OCI-LY7 (cell line): ENCODE measurements at regions not wholly inside any gene's neighbourhood (a gene's known extent, or its start where the extent isn't known, plus 50 kb on each side); places are given as distances from the start of the nearest gene placed in this dataset.

Experiments used
- BruUV-seq: library from RNA; stranded (reverse); fragments of 400-500 nt; replicated peaks from 2 replicates; lab custom pipeline; 2021; lab: Mats Ljungman, UMichigan
- CTCF ChIA-PET: fragments of 300-600 bp; sonication (Branson Sonifier 250); formaldehyde crosslinking; loops from one replicate; lab custom pipeline; 2022; ENCODE audit warnings: antibody characterized with exemption; ENCODE audit not compliant: unreplicated experiment; lab: Charles Lee
- POLR2A ChIA-PET: fragments of 300-600 bp; sonication (Branson Sonifier 250); formaldehyde crosslinking; loops from one replicate; lab custom pipeline; 2022; ENCODE audit warnings: antibody characterized with exemption; lab: Charles Lee
- DNase-seq: peaks from one replicate; pipeline ENCODE4 v3.0.0-alpha.2; 2015; ENCODE audit warnings: low spot score
- H2AFZ ChIP-seq: fragments of 200-600 bp; sonication (generic), shearing (Covaris generic); 2 replicates; pipeline ENCODE4 v1.6.1; 2014; ENCODE audit warnings: mild to moderate bottlenecking, antibody characterized with exemption, low read length, moderate library complexity
- H3K27ac ChIP-seq: fragments of 200-600 bp; sonication (generic); 2 replicates; pipeline ENCODE4 v1.5.1; 2014; ENCODE audit warnings: mixed run types, low read depth, mild to moderate bottlenecking, moderate library complexity, low read length, inconsistent platforms; ENCODE audit not compliant: poor library complexity, severe bottlenecking
- H3K36me3 ChIP-seq: fragments of 200-600 bp; sonication (generic); 2 replicates; pipeline ENCODE4 v1.6.1; 2014; ENCODE audit warnings: mild to moderate bottlenecking, antibody characterized with exemption, low read length, moderate library complexity, mixed read lengths; ENCODE audit not compliant: insufficient read depth
- H3K4me1 ChIP-seq: fragments of 200-600 bp; sonication (generic); 2 replicates; pipeline ENCODE4 v1.5.1; 2014; ENCODE audit warnings: mild to moderate bottlenecking, low read length; ENCODE audit not compliant: insufficient read depth, poor library complexity, severe bottlenecking
- H3K4me2 ChIP-seq: fragments of 200-600 bp; sonication (generic); 2 replicates; pipeline ENCODE4 v1.6.1; 2014; ENCODE audit warnings: mild to moderate bottlenecking, low read length
- H3K4me3 ChIP-seq: fragments of 200-600 bp; sonication (generic); 2 replicates; pipeline ENCODE4 v1.5.1; 2014; ENCODE audit warnings: mild to moderate bottlenecking, low read depth, low read length; ENCODE audit not compliant: poor library complexity, severe bottlenecking
- H3K79me2 ChIP-seq: fragments of 200-600 bp; sonication (generic); 2 replicates; pipeline ENCODE4 v1.6.1; 2016; ENCODE audit warnings: low read depth, mild to moderate bottlenecking, low read length, moderate library complexity, mixed read lengths; ENCODE audit not compliant: insufficient read depth
- H3K9me2 ChIP-seq: fragments of 200-600 bp; sonication (generic); 2 replicates; pipeline ENCODE4 v1.6.1; 2016; ENCODE audit warnings: mild to moderate bottlenecking, low read length, mixed read lengths; ENCODE audit not compliant: insufficient read depth
- H3K9me3 ChIP-seq: fragments of 200-600 bp; sonication (generic); 2 replicates; pipeline ENCODE4 v1.6.1; 2014; ENCODE audit warnings: mild to moderate bottlenecking, mixed run types, low read length, mixed read lengths
- H4K20me1 ChIP-seq: fragments of 200-600 bp; sonication (generic); 2 replicates; pipeline ENCODE4 v1.6.1; 2014; ENCODE audit warnings: mild to moderate bottlenecking, antibody characterized with exemption, low read length, moderate library complexity, mixed read lengths; ENCODE audit not compliant: insufficient read depth
- CTCF ChIP-seq: fragments of 200-600 bp; sonication (generic); conservative IDR thresholded peaks from 2 replicates; pipeline ENCODE4 v1.5.1; 2014; ENCODE audit warnings: mild to moderate bottlenecking, antibody characterized with exemption, low read length, moderate library complexity, mixed read lengths
- EZH2phosphoT487 ChIP-seq: fragments of 200-600 bp; sonication (generic); IDR thresholded peaks from 2 replicates; pipeline ENCODE4 v1.6.1; 2018; ENCODE audit warnings: low read depth, borderline replicate concordance, mild to moderate bottlenecking, mixed run types, antibody characterized with exemption, low read length, moderate library complexity, mixed read lengths
- intact Hi-C: fragments of 100-400 bp; cut with micrococcal nuclease; formaldehyde crosslinking; loops from one replicate; pipeline ENCODE4 v1.10.0; 2022; ENCODE audit not compliant: unreplicated experiment

GRCh38 chr17:63071797-63072196 lies 105.8 kb downstream of the TANC2 start:
- no peak overlapping the region for H3K4me2 ChIP-seq
- H3K9me3 ChIP-seq: no peaks in the 10 kb centered on the region
- H4K20me1 ChIP-seq: no peaks in the 10 kb centered on the region
- TF ChIP-seq CTCF (no peak), EZH2phosphoT487 (no peak)
- H3K27ac ChIP-seq: no peak overlapping the region
- ChIA-PET POLR2A (no interaction called here), CTCF (no interaction called here)
- H3K4me3 ChIP-seq: no peak overlapping the region
- H3K79me2 ChIP-seq: no peaks in the 10 kb centered on the region
- H3K9me2 ChIP-seq: no peaks in the 10 kb centered on the region
- intact Hi-C loops: no loop called here
- no peaks in the 10 kb centered on the region for H3K4me1 ChIP-seq
- no peak overlapping the region for H2AFZ ChIP-seq
- no peaks in the 10 kb centered on the region for H3K36me3 ChIP-seq
- no TSS peak for BruUV-seq
- DNase-seq: no peak

- Histone ChIP-seq H3K4me3 (no peak overlapping the region), H2AFZ (no peak overlapping the region), H3K9me2 (no peaks in the 10 kb centered on the region), H3K9me3 (no peaks in the 10 kb centered on the region), H4K20me1 (no peaks in the 10 kb centered on the region), H3K4me1 (no peaks in the 10 kb centered on the region), H3K4me2 (no peak overlapping the region), H3K27ac (no peak overlapping the region), H3K79me2 (no peaks in the 10 kb centered on the region), H3K36me3 (no peaks in the 10 kb centered on the region)
- TF ChIP-seq EZH2phosphoT487 (no peak), CTCF (no peak)
- ChIA-PET POLR2A (interaction anchor here (0.7 kb wide), 1 partner anchor 999 kb away, joined by 3 read pairs; no protein-coding TSS in a partner anchor), CTCF (no interaction called here)
- no TSS peak for BruUV-seq
- no peak for DNase-seq
- intact Hi-C loops: no loop called here
Observed at GRCh38 chr17:63075969-63076368, 109.9 kb downstream of the TANC2 start.

DNA sequence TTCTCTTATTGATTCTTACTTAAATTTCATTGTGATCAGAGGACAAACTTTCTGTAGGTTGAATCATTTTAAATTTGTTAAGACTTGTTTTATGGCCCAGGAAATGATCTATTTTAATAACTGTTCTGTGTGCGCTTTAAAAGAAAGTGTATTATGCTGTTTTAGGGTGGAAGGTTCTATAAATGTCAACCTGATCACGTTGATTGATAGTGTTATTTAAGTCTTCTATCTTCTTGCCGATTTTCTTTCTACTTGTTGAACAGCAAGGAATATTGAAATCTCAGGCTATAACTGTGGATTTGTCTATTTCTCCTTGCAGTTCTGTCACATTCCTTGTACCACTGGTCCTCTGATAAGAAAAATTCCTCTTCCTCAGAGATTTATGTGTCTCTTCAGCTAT lies 112.7 kb downstream of the TANC2 start:
- no peaks in the 10 kb centered on the region for H3K4me1 ChIP-seq
- no peak for DNase-seq
- no peaks in the 10 kb centered on the region for H4K20me1 ChIP-seq
- no peak for TF ChIP-seq EZH2phosphoT487
- no peak for TF ChIP-seq CTCF
- intact Hi-C loops: no loop called here
- CTCF ChIA-PET: no interaction called here
- no peaks in the 10 kb centered on the region for H3K9me3 ChIP-seq
- H3K4me3 ChIP-seq: no peak overlapping the region
- POLR2A ChIA-PET: no interaction called here
- no peak overlapping the region for H3K4me2 ChIP-seq
- no peaks in the 10 kb centered on the region for H3K79me2 ChIP-seq
- no peaks in the 10 kb centered on the region for H3K9me2 ChIP-seq
- H2AFZ ChIP-seq: no peak overlapping the region
- H3K36me3 ChIP-seq: no peaks in the 10 kb centered on the region
- BruUV-seq: no TSS peak
- no peak overlapping the region for H3K27ac ChIP-seq
